Psoas muscle (tissue), 7 donors: ENCODE measurements at regions not wholly inside any gene's neighbourhood (a gene's known extent, or its start where the extent isn't known, plus 50 kb on each side); places are given as distances from the start of the nearest gene placed in this dataset.

Experiments
- ATAC-seq, 4 donors: fragments of 200-7000 bp; cut with Tn5 transposase; one replicate each; pipeline ENCODE4 v1.9.1; 2020; ENCODE audit warnings: moderate library complexity in 3 of 4, mild to moderate bottlenecking in 2 of 4
- DNase-seq, 2 donors: peaks; one replicate each; pipeline ENCODE4 v3.0.0-alpha.2; 2020
- H3K27ac ChIP-seq: fragments of 200-600 bp; one replicate; pipeline ENCODE4 v1.8.0; 2022
- H3K27me3 ChIP-seq, 3 donors: fragments of 200-600 bp in 1 of 3; one replicate each; pipeline versions ENCODE4 v1.6.1 to v1.8.0; 2013 to 2022; ENCODE audit warnings: low read length in 2 of 3, mild to moderate bottlenecking in 2 of 3, moderate library complexity in 1 of 3; ENCODE audit not compliant: insufficient read depth in 3 of 3
- H3K36me3 ChIP-seq, 2 donors: fragments of 200-600 bp in 1 of 2; one replicate each; pipeline versions ENCODE4 v1.6.1 to v1.8.0; 2013 to 2022; ENCODE audit warnings: low read depth in 1 of 2, mild to moderate bottlenecking in 1 of 2, moderate library complexity in 1 of 2; ENCODE audit not compliant: insufficient read depth in 1 of 2
- H3K4me1 ChIP-seq: fragments of 200-600 bp; one replicate; pipeline ENCODE4 v1.8.0; 2022
- H3K4me3 ChIP-seq: fragments of 200-600 bp; one replicate; pipeline ENCODE4 v1.8.0; 2022; ENCODE audit warnings: mild to moderate bottlenecking
- H3K9me3 ChIP-seq: fragments of 200-600 bp; one replicate; pipeline ENCODE4 v1.8.0; 2022
- CTCF ChIP-seq: fragments of 200-600 bp; IDR thresholded peaks from one replicate; pipeline ENCODE4 v1.8.0; 2022; ENCODE audit warnings: antibody characterized with exemption
- WGBS, 3 donors: extraction: QIAGEN DNeasy Blood & Tissue Kit; methylation state at CpG; one replicate each; pipeline versions ENCODE4 v1.1.6 to v1.1.7; 2013; 5-methylcytosine and 5-hydroxymethylcytosine counted together
- intact Hi-C, 2 donors: fragments of 100-400 bp; cut with DNase I; formaldehyde crosslinking; loops; one replicate each; pipeline versions ENCODE4 v1.11.0 to v1.14.2; 2022
- donor health status: healthy with polysubstance abuse.
- donor health status: DM: no; HTN: no; CAD: no; lungs with moderate emphysema.
- donor health status: Bipolar disorder and iron deficiency.
- donor health status: healthy.
- donor health status: DM: yes; HTN: yes; CAD: no.
- donor health status: DM: no; HTN: no; CAD: no.
- donor health status: DM: yes; HTN: yes; CAD: no.

- intact Hi-C loops, result no loop called here
- TF ChIP-seq CTCF, result no peak
- Histone ChIP-seq H3K27ac (no peak overlapping the region), H3K36me3 (no peaks in the 10 kb centered on the region), H3K4me1 (no peaks in the 10 kb centered on the region), H3K9me3 (no peaks in the 10 kb centered on the region), H3K27me3 (peaks cover 0 to 12% (median 6%) of the 10 kb centered on the region in 3 donors), H3K4me3 (no peak overlapping the region)
- no peak for DNase-seq
- no peak for ATAC-seq
- WGBS, 3 donors, result 7 to 14% (median 13%) methylated on average over 1 of the region's 1 CpG
These were observed 143.6 kb upstream of the GOLIM4 start for GRCh38 chr3:168239287-168239686.

DNA sequence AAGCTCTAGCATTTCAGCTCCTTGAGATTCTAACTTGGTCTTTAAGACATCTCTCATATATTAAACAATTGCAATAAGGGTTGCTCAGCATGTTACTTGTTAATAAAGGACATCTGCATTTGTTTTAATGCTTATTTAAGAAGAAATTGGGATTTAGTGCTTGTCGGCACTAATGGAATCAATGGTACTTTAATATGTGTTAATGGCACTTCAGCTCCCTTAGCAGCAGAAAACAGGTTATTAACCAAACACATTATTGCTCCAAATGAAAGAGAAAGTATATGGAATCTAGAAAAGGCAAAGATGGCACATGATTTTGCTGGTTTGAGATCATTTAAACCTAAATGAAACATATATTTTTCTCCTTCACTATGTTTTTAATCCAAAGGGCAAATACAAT lies 137.3 kb upstream of the GOLIM4 start:
- no peaks in the 10 kb centered on the region for H3K9me3 ChIP-seq
- ATAC-seq, result no peak
- WGBS, 3 donors, result 74 to 85% (median 80%) methylated on average over 1 of the region's 1 CpG
- H3K4me3 ChIP-seq, result no peak overlapping the region
- intact Hi-C loops, result no loop called here
- DNase-seq, result no peak
- no peaks in the 10 kb centered on the region for H3K36me3 ChIP-seq
- H3K4me1 ChIP-seq, result no peaks in the 10 kb centered on the region
- TF ChIP-seq CTCF, result no peak
- H3K27ac ChIP-seq, result no peak overlapping the region
- peaks cover 0 to 6% (median 0%) of the 10 kb centered on the region in 3 donors for H3K27me3 ChIP-seq

DNA sequence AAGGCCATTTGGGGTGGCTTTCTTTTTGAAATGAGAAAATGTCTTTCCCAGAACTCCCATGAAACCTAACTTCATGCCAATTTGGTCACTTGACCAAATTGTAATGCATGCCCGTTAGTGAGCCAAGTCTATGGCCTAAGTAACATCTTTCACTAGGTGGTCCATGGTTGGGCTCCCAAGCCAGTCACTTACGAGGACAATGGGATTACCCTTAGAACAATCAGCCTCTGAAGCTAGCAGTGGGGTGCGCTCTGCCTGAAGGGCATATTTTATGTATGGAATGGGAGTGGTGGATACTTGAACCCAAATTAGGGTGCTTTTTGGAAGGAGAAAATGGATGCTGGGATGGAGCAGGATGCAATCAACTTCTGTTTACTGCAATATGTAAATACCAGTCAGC lies 127.4 kb upstream of the GOLIM4 start:
- 71 to 76% (median 73%) methylated on average over 3 of the region's 3 CpGs for WGBS, 3 donors
- Histone ChIP-seq H3K9me3 (no peaks in the 10 kb centered on the region), H3K27ac (no peak overlapping the region), H3K36me3 (no peaks in the 10 kb centered on the region), H3K4me3 (no peak overlapping the region), H3K27me3 (no peaks in the 10 kb centered on the region), H3K4me1 (no peaks in the 10 kb centered on the region)
- intact Hi-C loops, result no loop called here
- no peak for TF ChIP-seq CTCF
- ATAC-seq (no peak), DNase-seq (no peak)

DNA sequence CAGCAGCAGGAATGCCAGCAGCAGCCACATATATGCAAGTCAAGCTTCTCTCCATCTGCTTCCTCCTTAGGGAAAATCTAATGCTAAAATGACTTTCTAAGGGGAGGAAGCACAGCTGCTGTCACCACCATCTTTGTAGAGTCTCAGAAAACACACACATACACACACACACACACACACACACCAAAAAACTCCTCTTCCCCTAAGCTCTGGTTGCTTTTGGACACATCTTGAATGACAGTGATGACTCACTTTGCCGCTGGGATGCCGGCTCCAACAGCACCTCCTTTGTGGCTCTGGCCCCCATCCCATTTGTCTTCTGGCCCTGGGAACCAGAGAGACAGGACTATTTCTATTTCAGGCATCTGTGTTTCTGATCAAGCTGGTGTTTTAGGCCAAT lies 124.8 kb upstream of the GOLIM4 start:
- Histone ChIP-seq H3K36me3 (no peaks in the 10 kb centered on the region), H3K9me3 (no peaks in the 10 kb centered on the region), H3K27ac (no peak overlapping the region), H3K4me1 (no peaks in the 10 kb centered on the region), H3K27me3 (no peaks in the 10 kb centered on the region), H3K4me3 (no peak overlapping the region)
- ATAC-seq (no peak), DNase-seq (no peak)
- WGBS, 3 donors, result 18 to 29% (median 23%) methylated on average over 2 of the region's 2 CpGs
- intact Hi-C loops, result no loop called here
- no peak for TF ChIP-seq CTCF

DNA sequence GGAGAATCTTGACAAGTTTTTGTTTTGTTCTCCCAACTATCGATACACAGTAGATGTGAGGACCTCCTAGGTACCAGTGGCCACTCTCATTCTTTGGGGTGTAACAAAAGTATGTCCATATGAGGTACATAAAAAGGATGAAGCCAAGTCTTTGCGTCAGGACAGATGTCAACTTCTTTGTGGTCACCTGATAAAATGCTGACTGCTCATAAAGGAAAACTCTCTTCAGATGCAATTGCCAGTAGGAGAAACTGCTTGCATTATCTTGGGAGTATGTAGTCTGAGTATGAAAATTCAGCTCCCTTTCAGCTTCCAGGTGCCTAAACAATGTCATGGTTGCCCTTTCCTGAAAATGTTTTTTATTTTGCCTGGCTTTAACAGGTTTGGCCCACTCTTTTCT lies 123.8 kb upstream of the GOLIM4 start:
- Histone ChIP-seq H3K27ac (no peak overlapping the region), H3K36me3 (no peaks in the 10 kb centered on the region), H3K4me3 (no peak overlapping the region), H3K27me3 (no peaks in the 10 kb centered on the region), H3K9me3 (no peaks in the 10 kb centered on the region), H3K4me1 (no peaks in the 10 kb centered on the region)
- DNase-seq (no peak), ATAC-seq (no peak)
- intact Hi-C loops, result loop anchor here (5.0 to 10.0 kb wide), 2 partner anchors 243 to 245 kb away; no protein-coding TSS in a partner anchor
- 88 to 90% (median 89%) methylated on average over 2 of the region's 2 CpGs for WGBS, 3 donors
- no peak for TF ChIP-seq CTCF
